ENCODE measurements at regions not wholly inside any gene's neighbourhood (a gene's known extent, or its start where the extent isn't known, plus 50 kb on each side); places are given as distances from the start of the nearest gene placed in this dataset.

DNA sequence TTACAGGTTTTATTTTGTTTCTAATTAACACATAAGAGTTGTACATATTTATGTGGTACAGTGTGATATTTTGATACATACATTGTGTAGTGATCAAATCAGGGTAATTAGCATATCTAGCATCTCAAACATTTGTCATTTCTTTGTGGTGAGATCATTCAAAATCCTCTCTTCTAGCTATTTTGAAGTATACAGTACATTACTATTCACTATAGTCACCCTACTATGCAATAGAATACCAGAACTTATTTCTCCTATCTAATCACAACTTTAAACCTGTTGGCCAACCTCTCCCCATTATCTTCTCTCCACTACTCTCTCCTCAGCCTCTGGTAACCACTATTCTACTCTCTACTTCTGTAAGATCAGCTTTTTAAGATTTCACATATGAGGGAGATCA, 325.8 kb downstream of the CYP26B1 start:
- TF ChIP-seq, protein P1, sequence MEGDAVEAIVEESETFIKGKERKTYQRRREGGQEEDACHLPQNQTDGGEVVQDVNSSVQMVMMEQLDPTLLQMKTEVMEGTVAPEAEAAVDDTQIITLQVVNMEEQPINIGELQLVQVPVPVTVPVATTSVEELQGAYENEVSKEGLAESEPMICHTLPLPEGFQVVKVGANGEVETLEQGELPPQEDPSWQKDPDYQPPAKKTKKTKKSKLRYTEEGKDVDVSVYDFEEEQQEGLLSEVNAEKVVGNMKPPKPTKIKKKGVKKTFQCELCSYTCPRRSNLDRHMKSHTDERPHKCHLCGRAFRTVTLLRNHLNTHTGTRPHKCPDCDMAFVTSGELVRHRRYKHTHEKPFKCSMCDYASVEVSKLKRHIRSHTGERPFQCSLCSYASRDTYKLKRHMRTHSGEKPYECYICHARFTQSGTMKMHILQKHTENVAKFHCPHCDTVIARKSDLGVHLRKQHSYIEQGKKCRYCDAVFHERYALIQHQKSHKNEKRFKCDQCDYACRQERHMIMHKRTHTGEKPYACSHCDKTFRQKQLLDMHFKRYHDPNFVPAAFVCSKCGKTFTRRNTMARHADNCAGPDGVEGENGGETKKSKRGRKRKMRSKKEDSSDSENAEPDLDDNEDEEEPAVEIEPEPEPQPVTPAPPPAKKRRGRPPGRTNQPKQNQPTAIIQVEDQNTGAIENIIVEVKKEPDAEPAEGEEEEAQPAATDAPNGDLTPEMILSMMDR (IDR thresholded peaks at IDR 0.05; ENCODE audit: poor library complexity): no peak
- TF ChIP-seq EZH2 (IDR thresholded peaks at IDR 0.05; ENCODE audit: borderline replicate concordance): no peak

Measured in hepatocyte (in vitro differentiated cells).